ENCODE measurements at regions not wholly inside any gene's neighbourhood (a gene's known extent, or its start where the extent isn't known, plus 50 kb on each side); places are given as distances from the start of the nearest gene placed in this dataset.

DNA sequence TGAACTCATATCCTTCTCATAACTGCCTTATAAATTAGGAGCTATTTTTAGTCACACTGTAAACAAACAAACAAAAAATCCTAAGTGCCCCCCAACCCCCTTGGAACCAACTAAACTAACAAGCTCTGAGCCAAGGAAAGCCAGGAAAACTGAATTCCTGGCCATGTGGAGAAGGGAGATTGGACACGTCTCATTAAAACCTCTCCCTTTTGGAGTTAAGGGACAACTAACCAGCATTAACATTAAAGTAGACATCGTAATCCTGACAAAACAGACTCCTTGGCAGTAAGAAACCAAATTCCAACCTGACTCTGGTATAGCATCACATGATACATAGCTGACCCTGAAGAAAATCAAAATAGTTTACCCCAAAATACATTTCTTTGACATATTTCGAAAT, 937.1 kb upstream of the GRIA3 start:
- no peak for DNase-seq (ENCODE audit: extremely low read depth in 1 of 4, low spot score in 3 of 4)
- no TSS peak for BruUV-seq (replicated peaks)
- Histone ChIP-seq H3K9me3 (replicated peaks; ENCODE audit: control insufficient read depth, insufficient read depth, low read depth, low read length) (no peaks in the 10 kb centered on the region), H3K4me1 (replicated peaks in 1 of 2; ENCODE audit: control insufficient read depth in 2 of 2, insufficient read depth in 2 of 2, low read length in 2 of 2) (no peaks in the 10 kb centered on the region), H3K79me2 (ENCODE audit: control insufficient read depth, insufficient read depth, low read length) (no peaks in the 10 kb centered on the region), H3K4me3 (no peak overlapping the region), H3K4me2 (ENCODE audit: insufficient read depth, low read length) (no peak overlapping the region), H3K36me3 (ENCODE audit: control insufficient read depth, insufficient read depth, low read length) (no peaks in the 10 kb centered on the region), H2AFZ (ENCODE audit: low read depth, low read length) (no peak overlapping the region), H3K27me3 (ENCODE audit: control insufficient read depth in 2 of 2, insufficient read depth in 2 of 2, low read length in 2 of 2) (no peaks in the 10 kb centered on the region), H3K27ac (ENCODE audit: extremely low read depth, low read depth, low read length) (no peak overlapping the region), H3K9me1 (ENCODE audit: control insufficient read depth, insufficient read depth, low read length) (no peaks in the 10 kb centered on the region), H3K9ac (ENCODE audit: insufficient read depth in 1 of 2, low read depth in 2 of 2, low read length in 2 of 2) (no peak overlapping the region), H4K20me1 (replicated peaks; ENCODE audit: control insufficient read depth, insufficient read depth, low read length) (no peaks in the 10 kb centered on the region)
- CTCF ChIA-PET (ENCODE audit: low intra/inter-chr PET ratio): no interaction called here
- in situ Hi-C loops (cut with MboI) (no loop called here), intact Hi-C loops (cut with micrococcal nuclease) (no loop called here)
- TF ChIP-seq C11orf30 (IDR thresholded peaks at IDR 0.05; ENCODE audit: low read depth): no peak
- no peak for TF ChIP-seq ZNF347 (CRISPR knock-in tag; IDR thresholded peaks at IDR 0.05; ENCODE audit: low read depth)
- TF ChIP-seq SRSF7 (optimal IDR thresholded peaks at IDR 0.05; ENCODE audit: low read depth, low read length): no peak
- no peak for TF ChIP-seq NR3C1 (CRISPR knock-in tag; IDR thresholded peaks at IDR 0.05)
- no peak for TF ChIP-seq FOXA1 (IDR thresholded peaks at IDR 0.05; ENCODE audit: borderline replicate concordance)
- no peak for TF ChIP-seq HLTF (IDR thresholded peaks at IDR 0.05)
- TF ChIP-seq ZEB2 (IDR thresholded peaks at IDR 0.05): no peak
- TF ChIP-seq, protein P1, sequence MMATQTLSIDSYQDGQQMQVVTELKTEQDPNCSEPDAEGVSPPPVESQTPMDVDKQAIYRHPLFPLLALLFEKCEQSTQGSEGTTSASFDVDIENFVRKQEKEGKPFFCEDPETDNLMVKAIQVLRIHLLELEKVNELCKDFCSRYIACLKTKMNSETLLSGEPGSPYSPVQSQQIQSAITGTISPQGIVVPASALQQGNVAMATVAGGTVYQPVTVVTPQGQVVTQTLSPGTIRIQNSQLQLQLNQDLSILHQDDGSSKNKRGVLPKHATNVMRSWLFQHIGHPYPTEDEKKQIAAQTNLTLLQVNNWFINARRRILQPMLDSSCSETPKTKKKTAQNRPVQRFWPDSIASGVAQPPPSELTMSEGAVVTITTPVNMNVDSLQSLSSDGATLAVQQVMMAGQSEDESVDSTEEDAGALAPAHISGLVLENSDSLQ (IDR thresholded peaks at IDR 0.05): no peak
- TF ChIP-seq RFX7 (CRISPR knock-in tag; IDR thresholded peaks at IDR 0.05): no peak
- TF ChIP-seq, protein P2, sequence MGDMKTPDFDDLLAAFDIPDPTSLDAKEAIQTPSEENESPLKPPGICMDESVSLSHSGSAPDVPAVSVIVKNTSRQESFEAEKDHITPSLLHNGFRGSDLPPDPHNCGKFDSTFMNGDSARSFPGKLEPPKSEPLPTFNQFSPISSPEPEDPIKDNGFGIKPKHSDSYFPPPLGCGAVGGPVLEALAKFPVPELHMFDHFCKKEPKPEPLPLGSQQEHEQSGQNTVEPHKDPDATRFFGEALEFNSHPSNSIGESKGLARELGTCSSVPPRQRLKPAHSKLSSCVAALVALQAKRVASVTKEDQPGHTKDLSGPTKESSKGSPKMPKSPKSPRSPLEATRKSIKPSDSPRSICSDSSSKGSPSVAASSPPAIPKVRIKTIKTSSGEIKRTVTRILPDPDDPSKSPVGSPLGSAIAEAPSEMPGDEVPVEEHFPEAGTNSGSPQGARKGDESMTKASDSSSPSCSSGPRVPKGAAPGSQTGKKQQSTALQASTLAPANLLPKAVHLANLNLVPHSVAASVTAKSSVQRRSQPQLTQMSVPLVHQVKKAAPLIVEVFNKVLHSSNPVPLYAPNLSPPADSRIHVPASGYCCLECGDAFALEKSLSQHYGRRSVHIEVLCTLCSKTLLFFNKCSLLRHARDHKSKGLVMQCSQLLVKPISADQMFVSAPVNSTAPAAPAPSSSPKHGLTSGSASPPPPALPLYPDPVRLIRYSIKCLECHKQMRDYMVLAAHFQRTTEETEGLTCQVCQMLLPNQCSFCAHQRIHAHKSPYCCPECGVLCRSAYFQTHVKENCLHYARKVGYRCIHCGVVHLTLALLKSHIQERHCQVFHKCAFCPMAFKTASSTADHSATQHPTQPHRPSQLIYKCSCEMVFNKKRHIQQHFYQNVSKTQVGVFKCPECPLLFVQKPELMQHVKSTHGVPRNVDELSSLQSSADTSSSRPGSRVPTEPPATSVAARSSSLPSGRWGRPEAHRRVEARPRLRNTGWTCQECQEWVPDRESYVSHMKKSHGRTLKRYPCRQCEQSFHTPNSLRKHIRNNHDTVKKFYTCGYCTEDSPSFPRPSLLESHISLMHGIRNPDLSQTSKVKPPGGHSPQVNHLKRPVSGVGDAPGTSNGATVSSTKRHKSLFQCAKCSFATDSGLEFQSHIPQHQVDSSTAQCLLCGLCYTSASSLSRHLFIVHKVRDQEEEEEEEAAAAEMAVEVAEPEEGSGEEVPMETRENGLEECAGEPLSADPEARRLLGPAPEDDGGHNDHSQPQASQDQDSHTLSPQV (IDR thresholded peaks at IDR 0.05): no peak
- POLR2A ChIA-PET: no interaction called here
- no peak for FAIRE-seq
- 0% methylated on average over 3 of the region's 3 CpGs for WGBS (ENCODE audit: insufficient coverage, low coverage, missing lambda C conversion rate)
- ATAC-seq: no peak

Measured in K562 (cell line).